ENCODE measurements at regions not wholly inside any gene's neighbourhood (a gene's known extent, or its start where the extent isn't known, plus 50 kb on each side); places are given as distances from the start of the nearest gene placed in this dataset.

- DNase-seq = no peak
- no peak overlapping the region for H3K4me3 ChIP-seq
- 81 to 82% methylated on average over 9 of the region's 9 CpGs for WGBS, 2 donors
- intact Hi-C loops (cut with DNase I) = no loop called here
- TF ChIP-seq CTCF (IDR thresholded peaks at IDR 0.05) = no peak
- TF ChIP-seq POLR2A (IDR thresholded peaks at IDR 0.05) = no peak
- no peaks in the 10 kb centered on the region for H3K36me3 ChIP-seq
- no peak overlapping the region for H3K27ac ChIP-seq
- H3K4me1 ChIP-seq = no peaks in the 10 kb centered on the region
- H3K27me3 ChIP-seq = no peaks in the 10 kb centered on the region
- no peaks in the 10 kb centered on the region for H3K9me3 ChIP-seq
Measured at GRCh38 chr9:82558855-82559630, 503.9 kb downstream of the RASEF start.

GRCh38 chr9:82560036-82560435, 502.9 kb downstream of the RASEF start:
- Histone ChIP-seq H3K9me3 (no peaks in the 10 kb centered on the region), H3K4me1 (no peaks in the 10 kb centered on the region), H3K27me3 (no peaks in the 10 kb centered on the region), H3K27ac (no peak overlapping the region), H3K36me3 (no peaks in the 10 kb centered on the region), H3K4me3 (no peak overlapping the region)
- no peak for TF ChIP-seq CTCF (IDR thresholded peaks at IDR 0.05)
- no peak for TF ChIP-seq POLR2A (IDR thresholded peaks at IDR 0.05)
- 67 to 92% methylated on average over 1 of the region's 1 CpG for WGBS, 2 donors
- intact Hi-C loops (cut with DNase I) = no loop called here
- no peak for DNase-seq

GRCh38 chr9:82560457-82560904, 502.5 kb downstream of the RASEF start:
- Histone ChIP-seq H3K36me3 (no peaks in the 10 kb centered on the region), H3K4me1 (no peaks in the 10 kb centered on the region), H3K27me3 (no peaks in the 10 kb centered on the region), H3K9me3 (no peaks in the 10 kb centered on the region), H3K27ac (no peak overlapping the region), H3K4me3 (no peak overlapping the region)
- DNase-seq = no peak
- WGBS, 2 donors = 30 to 76% methylated on average over 2 to 8 of the region's 9 CpGs
- intact Hi-C loops (cut with DNase I) = no loop called here
- TF ChIP-seq POLR2A (IDR thresholded peaks at IDR 0.05) = no peak
- TF ChIP-seq CTCF (IDR thresholded peaks at IDR 0.05) = no peak

GRCh38 chr9:82563094-82563493, 499.8 kb downstream of the RASEF start:
- 69 to 75% methylated on average over 2 of the region's 2 CpGs for WGBS, 2 donors
- no peaks in the 10 kb centered on the region for H3K9me3 ChIP-seq
- no peak for TF ChIP-seq POLR2A (IDR thresholded peaks at IDR 0.05)
- TF ChIP-seq CTCF (IDR thresholded peaks at IDR 0.05) = no peak
- intact Hi-C loops (cut with DNase I) = no loop called here
- no peak overlapping the region for H3K4me3 ChIP-seq
- H3K27ac ChIP-seq = no peak overlapping the region
- no peaks in the 10 kb centered on the region for H3K4me1 ChIP-seq
- no peaks in the 10 kb centered on the region for H3K27me3 ChIP-seq
- no peak for DNase-seq
- H3K36me3 ChIP-seq = no peaks in the 10 kb centered on the region

- no peak for TF ChIP-seq POLR2A (IDR thresholded peaks at IDR 0.05)
- TF ChIP-seq CTCF (IDR thresholded peaks at IDR 0.05) = no peak
- Histone ChIP-seq H3K9me3 (no peaks in the 10 kb centered on the region), H3K27ac (no peak overlapping the region), H3K4me1 (no peaks in the 10 kb centered on the region), H3K27me3 (no peaks in the 10 kb centered on the region), H3K4me3 (no peak overlapping the region), H3K36me3 (no peaks in the 10 kb centered on the region)
- 72 to 80% methylated on average over 2 of the region's 2 CpGs for WGBS, 2 donors
- no peak for DNase-seq
- intact Hi-C loops (cut with DNase I) = no loop called here
Measured at GRCh38 chr9:82563841-82564240, 499.1 kb downstream of the RASEF start.

Measured in esophagus squamous epithelium (tissue), 5 donors.